Mammary epithelial cell (primary cell): ENCODE measurements at regions not wholly inside any gene's neighbourhood (a gene's known extent, or its start where the extent isn't known, plus 50 kb on each side); places are given as distances from the start of the nearest gene placed in this dataset.

Source experiments
- CTCF ChIP-seq, 2 donors: IDR thresholded peaks in 1 of 2; conservative IDR thresholded peaks in 1 of 2; 2 replicates each; pipeline ENCODE4 v1.5.1; 2011 to 2012; ENCODE audit warnings: inconsistent platforms in 2 of 2, low read length in 2 of 2, mild to moderate bottlenecking in 2 of 2, control low read depth in 1 of 2, low read depth in 1 of 2; ENCODE audit not compliant: insufficient read depth in 1 of 2; ENCODE audit errors: extremely low read depth in 1 of 2
- EZH2 ChIP-seq: IDR thresholded peaks from 2 replicates; pipeline ENCODE4 v1.6.1; 2012; ENCODE audit warnings: low read length, inconsistent platforms, borderline replicate concordance

DNA sequence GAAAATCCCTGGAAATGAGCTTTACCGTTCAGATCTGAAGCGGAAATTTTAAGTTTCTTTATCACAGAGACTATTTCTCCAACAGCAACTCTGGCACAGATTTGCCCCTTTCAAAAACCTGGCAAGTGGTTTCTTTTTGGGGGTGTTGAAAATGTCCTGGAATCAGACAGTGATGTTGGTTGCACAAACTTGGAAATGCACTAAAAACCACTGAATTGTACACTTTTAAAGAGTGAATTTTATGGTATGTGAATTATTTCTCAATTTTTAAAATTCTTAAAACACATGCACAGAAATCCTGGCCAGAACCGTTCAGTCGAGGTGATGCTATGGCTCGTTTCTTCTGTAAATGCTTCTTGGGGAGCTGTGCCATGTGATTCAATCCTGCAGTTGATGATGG lies 121.2 kb upstream of the RBPJ start:
- TF ChIP-seq CTCF (conservative IDR thresholded peaks at IDR 0.05 in 1 of 2, IDR thresholded peaks at IDR 0.05 in 1 of 2; ENCODE audit: extremely low read depth in 1 of 2, insufficient read depth in 1 of 2, low read depth in 1 of 2, low read length in 2 of 2) (no peak), EZH2 (no peak)
